Ascending aorta (tissue), 2 donors: ENCODE measurements at regions not wholly inside any gene's neighbourhood (a gene's known extent, or its start where the extent isn't known, plus 50 kb on each side); places are given as distances from the start of the nearest gene placed in this dataset.

ENCODE experiments used
- DNase-seq, 2 donors: peaks; one replicate each; pipeline ENCODE4 v3.0.0-alpha.2; 2019; ENCODE audit warnings: low spot score in 2 of 2
- H3K27ac ChIP-seq, 2 donors: fragments of 200-600 bp; sonication (generic); one replicate each; pipeline ENCODE4 v1.5.1; 2016 to 2017; ENCODE audit warnings: mild to moderate bottlenecking in 1 of 2
- H3K27me3 ChIP-seq: fragments of 200-600 bp; sonication (generic); one replicate; pipeline ENCODE4 v1.5.1; 2017
- H3K36me3 ChIP-seq, 2 donors: fragments of 200-600 bp; sonication (generic); one replicate each; pipeline ENCODE4 v1.5.1; 2016
- H3K4me1 ChIP-seq, 2 donors: fragments of 200-600 bp; sonication (generic); one replicate each; pipeline ENCODE4 v1.5.1; 2016 to 2017; ENCODE audit warnings: mild to moderate bottlenecking in 1 of 2
- H3K4me3 ChIP-seq, 2 donors: fragments of 200-600 bp; sonication (generic); one replicate each; pipeline ENCODE4 v1.5.1; 2016 to 2017; ENCODE audit warnings: mild to moderate bottlenecking in 1 of 2
- H3K9me3 ChIP-seq, 2 donors: fragments of 200-600 bp; sonication (generic); one replicate each; pipeline ENCODE4 v1.5.1; 2016
- CTCF ChIP-seq, 3 experiments: fragments of 200-600 bp in 2 of 3; fragments of 450-650 bp in 1 of 3; sonication (generic) in 2 of 3; IDR thresholded peaks; one replicate each; pipeline ENCODE4 v1.5.1; 2016 to 2019; ENCODE audit warnings: antibody characterized with exemption in 3 of 3, mild to moderate bottlenecking in 1 of 3, moderate library complexity in 1 of 3
- intact Hi-C: fragments of 100-400 bp; cut with DNase I; formaldehyde crosslinking; loops from one replicate; pipeline ENCODE4 v1.15.1; 2023

- no peak overlapping the region for H3K27ac ChIP-seq
- no peaks in the 10 kb centered on the region for H3K9me3 ChIP-seq
- H3K27me3 ChIP-seq = no peaks in the 10 kb centered on the region
- H3K4me3 ChIP-seq = no peak overlapping the region
- H3K36me3 ChIP-seq = no peaks in the 10 kb centered on the region
- TF ChIP-seq CTCF (IDR thresholded peaks at IDR 0.05) = no peak
- intact Hi-C loops = no loop called here
- no peaks in the 10 kb centered on the region for H3K4me1 ChIP-seq
- no peak for DNase-seq
These were observed 357.3 kb downstream of the FOXA2 start for GRCh38 chr20:22226849-22227700.

- Histone ChIP-seq H3K4me3 (no peak overlapping the region), H3K9me3 (no peaks in the 10 kb centered on the region), H3K36me3 (no peaks in the 10 kb centered on the region), H3K27ac (no peak overlapping the region), H3K27me3 (no peaks in the 10 kb centered on the region), H3K4me1 (no peaks in the 10 kb centered on the region)
- DNase-seq = no peak
- intact Hi-C loops = no loop called here
- TF ChIP-seq CTCF (IDR thresholded peaks at IDR 0.05) = no peak
These were observed 361.1 kb downstream of the FOXA2 start for GRCh38 chr20:22223236-22223635.

GRCh38 chr20:22217712-22218352 lies 366.5 kb downstream of the FOXA2 start:
- TF ChIP-seq CTCF (IDR thresholded peaks at IDR 0.05) = no peak

GRCh38 chr20:22216984-22217383 lies 367.4 kb downstream of the FOXA2 start:
- Histone ChIP-seq H3K27ac (no peak overlapping the region), H3K27me3 (no peaks in the 10 kb centered on the region), H3K9me3 (no peaks in the 10 kb centered on the region), H3K4me1 (no peaks in the 10 kb centered on the region), H3K36me3 (no peaks in the 10 kb centered on the region), H3K4me3 (no peak overlapping the region)
- intact Hi-C loops = no loop called here
- TF ChIP-seq CTCF (IDR thresholded peaks at IDR 0.05) = no peak
- DNase-seq = no peak

More at GRCh38 chr20:22217712-22218352, 366.5 kb downstream of the FOXA2 start:
- Histone ChIP-seq H3K27me3 (no peaks in the 10 kb centered on the region), H3K36me3 (no peaks in the 10 kb centered on the region), H3K9me3 (no peaks in the 10 kb centered on the region), H3K4me1 (no peaks in the 10 kb centered on the region), H3K27ac (no peak overlapping the region), H3K4me3 (no peak overlapping the region)
- DNase-seq = no peak
- intact Hi-C loops = no loop called here

- intact Hi-C loops = no loop called here
- no peaks in the 10 kb centered on the region for H3K4me1 ChIP-seq
- H3K27ac ChIP-seq = no peak overlapping the region
- no peak for DNase-seq
- no peaks in the 10 kb centered on the region for H3K27me3 ChIP-seq
- no peaks in the 10 kb centered on the region for H3K36me3 ChIP-seq
- H3K9me3 ChIP-seq = peaks cover 0 to 1% of the 10 kb centered on the region in 2 donors
- no peak overlapping the region for H3K4me3 ChIP-seq
- no peak for TF ChIP-seq CTCF (IDR thresholded peaks at IDR 0.05)
These were observed 370.1 kb downstream of the FOXA2 start for GRCh38 chr20:22214296-22214695.
